Hematopoietic multipotent progenitor cell (in vitro differentiated cells): ENCODE measurements at regions not wholly inside any gene's neighbourhood (a gene's known extent, or its start where the extent isn't known, plus 50 kb on each side); places are given as distances from the start of the nearest gene placed in this dataset.
A peak's percentile ranks its signal among the peaks of the same experiment; 100 is the strongest.
"Not testable (repeated sequence)": the region's sequence is repeated elsewhere in the genome, so short reads cannot be mapped to it uniquely, and the experiment has no call there.

Source experiments
- DNase-seq, 3 donors: peaks; one replicate each; pipeline ENCODE4 v3.0.0-alpha.2; 2011 to 2015; ENCODE audit warnings: low read depth in 2 of 3, low spot score in 2 of 3

DNA sequence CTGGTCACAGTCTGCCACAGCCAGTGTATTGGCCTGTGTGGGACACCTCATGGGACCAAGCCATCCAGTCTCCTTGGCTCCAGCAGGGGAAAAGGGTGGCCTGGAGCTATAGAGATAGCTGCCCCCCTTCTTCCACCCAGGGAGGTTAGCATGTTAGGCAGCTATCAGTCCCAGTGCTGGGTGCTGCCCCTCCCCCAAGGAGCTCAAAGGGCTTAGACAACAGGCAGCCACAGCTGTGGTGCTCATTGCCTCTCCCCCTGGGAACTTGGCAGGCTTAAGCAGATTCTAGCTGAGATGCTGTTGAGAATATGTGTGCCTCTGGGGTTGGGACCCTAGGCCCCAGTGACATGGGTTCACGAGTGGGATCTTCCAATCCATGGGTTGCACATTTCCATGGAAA, 226.0 kb upstream of the PTGER4 start:
- no peak for DNase-seq

DNA sequence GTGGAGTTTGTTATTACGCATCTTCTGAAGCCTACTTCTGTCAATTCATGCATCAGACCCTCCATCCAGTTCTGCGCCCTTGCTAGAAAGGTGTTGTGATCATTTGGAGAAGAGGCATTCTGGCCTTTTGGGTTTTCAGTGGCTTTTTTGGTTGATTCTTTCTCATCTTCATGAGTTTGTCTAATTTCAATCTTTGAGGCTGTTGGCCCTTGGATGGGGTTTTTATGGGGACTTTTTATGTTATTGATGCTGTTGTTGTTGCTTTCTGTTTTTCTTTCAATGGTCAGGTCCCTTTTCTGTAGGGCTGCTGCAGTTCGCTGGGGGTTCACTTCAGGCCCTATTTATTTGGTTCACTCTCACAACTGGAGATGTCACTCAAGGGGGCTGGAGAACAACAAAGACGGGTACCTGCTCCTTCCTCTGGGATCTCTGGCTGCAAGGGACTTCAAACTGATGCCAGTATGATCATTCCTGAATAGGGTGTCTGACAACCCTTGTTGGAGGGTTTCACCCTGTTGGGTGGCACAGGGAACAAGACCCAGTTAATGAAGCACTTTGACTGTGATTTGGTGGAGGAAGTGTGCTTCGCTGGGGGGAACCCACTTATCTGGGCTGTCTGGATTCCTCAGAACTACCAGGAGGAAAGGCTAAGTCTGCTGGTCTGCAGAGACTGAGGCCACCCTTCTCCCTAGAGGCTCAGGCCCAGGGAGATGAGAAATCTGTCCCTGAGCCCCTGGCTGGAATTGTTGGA, 226.7 kb upstream of the PTGER4 start:
- no peak for DNase-seq

DNA sequence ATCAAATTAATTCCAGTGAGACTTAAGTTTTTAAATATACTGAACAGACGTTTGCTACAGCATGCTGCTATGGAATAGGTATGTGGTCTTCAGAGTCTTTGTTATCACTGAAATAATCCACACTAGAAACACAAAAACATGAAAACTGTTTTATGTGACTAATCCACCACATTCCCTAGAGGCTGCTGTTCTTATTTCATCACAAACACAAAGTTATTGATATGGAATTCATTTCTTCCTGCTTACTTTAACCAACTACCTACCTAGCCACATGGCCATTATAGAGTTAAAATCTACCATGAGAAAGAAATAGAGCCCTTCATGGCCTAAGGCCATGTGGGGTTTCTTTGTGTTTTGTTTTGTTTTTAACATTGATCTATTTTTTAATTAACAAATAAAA, 232.3 kb upstream of the PTGER4 start:
- DNase-seq, result no peak

DNA sequence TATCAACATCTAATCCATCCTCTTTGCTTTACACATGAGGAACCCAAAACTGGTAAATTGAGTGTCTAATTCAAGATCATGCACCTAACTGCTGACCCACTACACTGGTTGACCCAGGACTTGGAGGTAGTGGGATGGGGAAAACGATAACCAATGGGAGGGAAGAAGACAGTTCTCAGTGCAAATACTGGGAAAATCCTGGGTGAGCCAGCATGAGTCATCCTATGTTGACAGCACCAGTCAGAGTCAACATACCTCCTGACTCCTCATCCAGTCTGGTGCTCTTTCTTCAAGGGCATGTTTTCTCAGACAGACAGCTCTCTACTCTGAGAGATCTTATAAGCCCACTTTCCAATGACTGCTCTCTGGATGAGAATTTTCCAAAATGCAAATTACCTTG, 232.8 kb upstream of the PTGER4 start:
- DNase-seq, result no peak

DNA sequence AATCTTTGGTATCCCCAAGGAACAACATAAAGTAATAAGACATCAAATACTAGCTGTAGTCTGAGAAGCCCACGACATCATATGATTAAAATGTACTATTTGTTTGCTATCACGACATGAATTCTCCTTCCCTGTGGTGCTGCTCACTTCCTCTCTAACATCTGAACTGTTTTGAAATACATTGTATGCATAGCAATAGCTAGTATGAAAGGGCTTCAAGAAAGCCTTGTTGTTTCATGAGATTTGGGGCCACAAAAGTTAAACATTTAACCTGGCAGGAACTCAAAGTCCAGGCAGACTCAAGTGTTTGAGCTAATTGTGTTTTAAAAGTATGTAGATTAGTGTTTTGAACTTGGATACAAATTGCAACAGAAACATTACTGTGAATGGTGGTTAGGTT, 237.4 kb upstream of the PTGER4 start:
- DNase-seq, result peak in 1 of 3 donors; percentile 56

DNA sequence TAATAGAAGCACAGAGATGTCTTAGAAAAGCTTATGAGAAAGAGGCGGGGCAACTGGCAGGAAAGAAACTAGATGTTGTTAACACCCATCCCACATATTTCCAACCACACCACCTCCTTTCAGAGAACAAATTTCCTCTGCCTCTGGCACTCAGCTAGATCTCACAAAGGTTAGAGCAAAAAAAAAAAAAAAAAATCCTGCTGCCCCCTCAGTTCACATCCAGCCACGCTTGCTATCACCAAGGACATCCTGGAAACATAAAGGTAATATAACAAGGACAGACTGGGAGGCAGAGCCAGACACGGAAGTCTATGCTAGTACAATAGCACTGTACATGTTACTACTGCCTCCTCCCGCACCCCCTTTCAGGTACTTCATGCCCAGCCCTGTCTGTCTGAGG, 238.0 kb upstream of the PTGER4 start:
- peak in 1 of 3 donors; percentile 33 for DNase-seq

DNA sequence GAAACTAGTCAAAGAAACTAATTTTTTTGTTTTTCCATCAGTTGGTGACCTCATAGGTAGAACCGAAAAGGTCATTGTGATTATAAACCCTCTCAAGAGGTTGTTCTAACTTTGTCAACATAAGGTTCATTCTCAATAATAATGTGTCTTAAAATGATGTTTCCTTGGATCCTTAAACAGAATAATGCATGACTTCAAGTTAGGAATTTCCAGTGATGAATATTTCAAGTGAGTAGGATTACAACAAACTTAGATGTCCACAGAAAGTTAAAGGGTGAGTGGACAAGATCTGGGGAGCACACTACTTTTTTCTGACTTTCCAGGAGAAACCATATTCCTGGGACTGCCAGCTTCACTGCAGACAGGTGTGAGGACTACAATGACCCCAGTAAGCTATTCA, 239.0 kb upstream of the PTGER4 start:
- DNase-seq, result no peak

DNA sequence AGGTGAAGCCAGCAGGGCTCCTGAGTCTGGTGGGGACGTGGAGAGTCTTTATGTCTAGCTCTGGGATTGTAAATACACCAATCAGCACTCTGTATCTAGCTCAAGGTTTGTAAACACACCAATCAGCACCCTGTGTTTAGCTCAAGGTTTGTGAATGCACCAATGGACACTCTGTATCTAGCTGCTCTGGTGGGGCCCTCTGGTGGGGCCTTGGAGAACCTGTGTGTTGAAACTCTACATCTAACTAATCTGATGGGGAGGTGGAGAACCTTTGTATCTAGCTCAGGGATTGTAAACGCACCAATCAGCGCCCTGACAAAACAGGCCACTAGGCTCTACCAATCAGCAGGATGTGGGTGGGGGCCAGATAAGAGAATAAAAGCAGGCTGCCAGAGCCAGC, 240.6 kb upstream of the PTGER4 start:
- not testable (repeated sequence) for DNase-seq

DNA sequence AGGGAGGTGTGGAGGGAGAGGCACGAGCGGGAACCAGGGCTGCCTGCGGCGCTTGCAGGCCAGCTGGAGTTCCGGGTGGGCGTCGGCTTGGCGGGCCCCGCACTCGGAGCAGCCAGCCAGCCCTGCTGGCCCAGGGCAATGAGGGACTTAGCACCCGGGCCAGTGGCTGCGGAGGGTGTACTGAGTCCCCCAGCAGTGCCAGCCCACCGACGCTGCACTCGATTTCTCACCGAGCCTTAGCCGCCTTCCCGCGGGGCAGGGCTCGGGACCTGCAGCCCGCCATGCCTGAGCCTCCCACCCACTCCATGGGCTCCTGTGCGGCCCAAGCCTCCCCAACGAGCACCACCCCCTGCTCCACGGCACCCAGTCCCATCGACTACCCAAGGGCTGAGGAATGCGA, 241.1 kb upstream of the PTGER4 start:
- not testable (repeated sequence) for DNase-seq

DNA sequence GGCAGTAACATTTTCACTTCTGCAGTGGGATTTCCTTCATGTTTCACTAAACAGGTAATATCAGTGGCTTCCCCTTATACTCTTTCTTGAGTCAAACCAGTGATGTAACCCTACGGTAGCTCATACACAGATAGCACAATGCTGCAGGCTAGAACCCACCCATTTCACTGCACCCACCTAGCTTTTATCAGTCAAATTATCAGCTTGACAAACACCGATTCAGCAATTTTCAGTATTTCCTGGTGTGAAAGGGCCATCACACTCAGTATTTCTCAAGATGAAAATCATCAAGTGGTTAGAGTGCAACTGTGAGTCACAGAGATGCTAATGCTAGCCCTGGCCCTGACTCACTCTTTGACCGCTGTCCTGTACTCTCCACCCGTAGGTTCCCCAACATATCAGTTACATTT, 242.3 kb upstream of the PTGER4 start:
- DNase-seq, result peak in 2 of 3 donors; percentile 33 to 42

DNA sequence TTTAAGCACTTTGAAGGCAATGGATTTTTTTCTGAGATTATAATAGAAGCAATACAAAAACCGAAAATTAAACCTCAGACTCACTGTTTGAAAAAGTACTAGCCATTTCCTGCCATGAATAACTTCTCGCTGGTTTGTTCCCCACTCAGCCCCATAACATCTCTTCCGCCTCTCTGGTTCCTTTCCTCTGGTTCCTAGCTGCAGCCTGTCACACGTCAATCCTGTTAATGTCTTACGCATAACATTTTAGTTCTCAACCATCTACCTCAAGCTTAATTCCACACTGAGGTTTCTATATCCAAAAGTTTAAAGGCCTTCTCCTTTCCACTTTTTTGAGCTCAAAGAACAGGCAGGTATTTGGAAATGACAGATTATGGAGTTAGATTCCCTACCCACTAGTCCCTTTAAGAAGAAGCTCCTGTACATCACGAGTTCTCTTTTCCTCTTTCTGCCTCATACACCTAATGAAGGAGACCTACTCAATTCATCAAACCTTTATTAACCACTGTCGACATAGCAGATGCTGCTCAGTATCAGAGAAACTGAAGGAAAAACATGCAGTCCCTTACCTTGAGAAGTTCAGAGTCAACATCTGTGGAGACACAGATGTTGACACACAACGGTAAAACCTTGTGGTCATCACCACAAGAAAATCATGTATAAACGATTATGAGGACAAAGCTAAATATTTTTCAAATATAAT, 243.0 kb upstream of the PTGER4 start:
- peak in 1 of 3 donors; percentile 63 for DNase-seq

DNA sequence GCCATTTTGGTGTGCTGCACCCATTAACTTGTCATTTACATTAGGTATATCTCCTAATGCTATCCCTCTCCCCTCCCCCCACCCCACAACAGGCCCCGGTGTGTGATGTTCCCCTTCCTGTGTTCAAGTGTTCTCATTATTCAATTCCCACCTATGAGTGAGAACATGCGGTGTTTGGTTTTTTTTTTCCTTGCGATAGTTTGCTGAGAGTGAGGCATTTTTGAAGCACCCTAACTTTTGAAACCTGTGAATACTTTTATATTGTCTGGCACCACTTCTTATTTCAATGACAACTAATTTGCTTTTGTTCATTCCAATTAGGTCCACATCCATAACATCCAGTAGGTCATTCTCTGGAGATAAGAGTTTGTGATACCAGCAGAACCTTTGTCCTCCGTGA, 244.0 kb upstream of the PTGER4 start:
- DNase-seq, result not testable (repeated sequence)

DNA sequence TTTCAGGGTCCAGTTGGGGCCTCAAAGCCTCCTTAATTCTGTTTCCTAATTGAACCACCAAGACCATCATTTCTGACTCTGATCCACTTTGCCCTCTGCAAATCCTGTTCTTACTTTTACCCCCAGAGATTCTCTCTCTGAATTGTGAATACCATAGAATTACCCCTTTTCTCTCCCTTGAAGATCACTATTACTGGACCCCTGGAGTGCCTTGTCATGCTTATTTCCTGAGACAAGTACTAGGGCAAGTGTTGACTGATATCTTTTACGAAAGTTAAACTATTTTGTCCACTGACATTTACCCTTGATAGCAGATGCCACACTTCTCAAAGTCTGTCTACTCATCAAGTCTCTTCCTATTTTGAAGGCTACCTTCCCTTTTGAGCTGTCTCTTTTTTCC, 246.9 kb upstream of the PTGER4 start:
- DNase-seq, result no peak

DNA sequence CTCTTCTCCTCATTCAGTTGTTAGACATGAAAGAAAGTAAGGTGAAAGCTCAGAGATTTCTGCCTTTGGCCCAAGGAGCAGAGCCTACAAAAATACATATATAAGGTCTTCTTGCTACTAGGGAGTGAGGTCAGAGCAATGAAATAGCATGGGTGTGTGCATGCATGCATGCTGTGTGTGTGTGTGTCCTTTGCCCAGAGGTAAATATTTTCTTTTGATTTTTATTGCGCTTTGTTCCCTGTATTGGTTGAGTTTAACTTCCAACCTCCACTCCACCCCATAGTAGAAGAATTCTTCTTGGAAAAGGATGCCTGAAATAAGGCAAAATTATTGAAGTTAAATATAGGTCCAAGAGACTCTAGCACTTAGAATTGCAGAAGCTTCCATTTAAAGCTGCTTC, 248.0 kb upstream of the PTGER4 start:
- no peak for DNase-seq

DNA sequence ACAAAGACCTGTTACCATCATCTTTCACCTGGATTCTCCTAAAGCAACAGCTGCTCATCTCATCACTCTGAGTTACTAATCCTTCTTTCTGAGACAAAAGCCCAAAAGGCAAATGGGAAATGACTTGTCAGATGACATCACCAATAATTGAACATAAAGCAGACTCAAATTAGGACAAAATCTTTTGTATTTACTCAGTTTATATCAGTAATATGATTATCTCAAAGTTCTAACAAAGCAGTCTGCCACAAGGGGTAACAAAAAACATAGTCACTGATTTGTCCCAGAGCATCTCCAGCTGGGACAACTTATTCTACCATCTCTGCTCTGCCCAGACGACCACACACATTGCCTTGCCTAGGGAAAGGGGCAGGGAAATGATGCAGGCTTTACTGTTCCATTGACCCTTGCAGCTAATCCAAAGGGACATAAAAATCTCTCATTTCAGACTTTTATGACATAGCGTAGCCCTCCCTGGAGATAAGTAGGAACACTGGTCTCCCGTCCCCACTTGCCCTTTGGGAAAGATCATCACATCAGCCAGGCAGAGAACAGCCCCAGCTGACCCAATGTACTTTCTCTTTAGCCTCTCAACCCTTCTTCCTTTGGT, 249.5 kb upstream of the PTGER4 start:
- no peak for DNase-seq

DNA sequence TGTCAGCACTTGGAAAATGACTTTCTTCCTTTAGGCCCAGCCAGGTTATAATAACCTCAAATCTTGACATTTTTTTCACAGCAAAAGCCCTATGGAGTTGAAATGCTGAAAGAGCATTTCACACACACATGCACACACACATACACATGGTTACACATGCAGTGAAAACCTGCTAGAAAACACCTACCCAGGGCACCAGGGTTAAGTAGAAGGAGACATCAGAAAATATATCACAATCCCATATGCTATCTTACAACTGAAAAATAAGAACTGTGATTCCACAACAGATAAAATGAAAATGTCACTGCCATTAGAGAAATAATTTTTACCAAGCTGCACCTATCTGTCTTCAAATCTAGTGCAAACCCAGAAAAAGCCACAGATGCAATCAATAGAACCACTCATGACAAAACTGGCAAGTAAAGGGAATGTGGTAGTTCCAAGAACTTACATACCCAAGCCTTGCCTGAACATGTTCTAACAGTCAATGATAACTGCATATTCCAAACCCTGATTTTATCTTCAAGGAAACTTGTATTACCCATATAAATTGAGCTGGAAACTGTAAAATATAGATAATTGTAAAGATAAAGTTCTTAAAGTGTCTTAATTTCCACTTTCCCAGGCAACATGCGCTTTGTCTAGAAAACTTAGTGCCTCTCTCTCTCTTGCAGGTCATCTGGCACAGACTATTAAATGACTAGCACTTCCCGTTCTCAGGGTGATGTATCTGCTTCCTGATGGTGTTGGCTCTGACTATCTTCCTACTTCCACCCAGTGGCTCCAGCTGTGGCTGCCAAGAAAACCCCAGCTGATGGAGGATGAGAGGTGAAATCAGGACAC, 250.2 kb upstream of the PTGER4 start:
- DNase-seq, result peak in 1 of 3 donors; percentile 67

DNA sequence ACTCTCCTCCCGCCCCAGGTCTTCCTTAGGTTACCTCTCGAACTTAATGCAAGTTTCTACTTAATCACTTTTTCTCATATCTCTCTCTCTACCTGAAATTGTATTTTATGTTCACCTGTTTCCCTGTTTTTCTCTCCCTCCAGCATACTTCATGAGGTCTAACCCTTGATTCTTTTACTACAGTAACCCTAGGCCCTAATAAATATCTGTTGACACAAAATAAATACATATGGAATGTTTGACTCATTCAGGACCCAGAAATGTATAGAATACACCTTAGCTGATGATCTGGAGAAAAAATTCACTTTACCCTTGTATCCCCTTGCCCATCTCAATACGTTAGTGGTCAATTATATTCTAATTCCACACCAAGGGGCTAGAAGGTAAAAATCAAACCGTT, 250.9 kb upstream of the PTGER4 start:
- no peak for DNase-seq

DNA sequence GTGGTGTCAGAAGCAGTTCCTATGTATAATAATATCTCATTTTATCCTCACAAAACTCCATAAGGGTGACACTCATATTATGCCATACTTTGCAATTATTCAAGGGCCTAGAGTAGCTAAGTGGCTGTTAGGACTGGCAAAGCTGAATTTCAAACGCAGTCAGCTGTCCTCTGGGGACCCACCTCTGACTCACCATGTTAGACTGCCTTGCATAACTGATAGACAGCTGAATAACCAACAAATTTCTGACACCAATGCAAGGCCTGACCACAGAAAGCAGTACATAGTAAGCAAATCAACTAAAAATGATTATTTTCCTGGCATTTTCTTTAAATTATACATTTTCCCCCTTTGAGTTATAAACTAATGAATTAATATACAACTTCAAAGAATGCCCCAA, 251.6 kb upstream of the PTGER4 start:
- no peak for DNase-seq

DNA sequence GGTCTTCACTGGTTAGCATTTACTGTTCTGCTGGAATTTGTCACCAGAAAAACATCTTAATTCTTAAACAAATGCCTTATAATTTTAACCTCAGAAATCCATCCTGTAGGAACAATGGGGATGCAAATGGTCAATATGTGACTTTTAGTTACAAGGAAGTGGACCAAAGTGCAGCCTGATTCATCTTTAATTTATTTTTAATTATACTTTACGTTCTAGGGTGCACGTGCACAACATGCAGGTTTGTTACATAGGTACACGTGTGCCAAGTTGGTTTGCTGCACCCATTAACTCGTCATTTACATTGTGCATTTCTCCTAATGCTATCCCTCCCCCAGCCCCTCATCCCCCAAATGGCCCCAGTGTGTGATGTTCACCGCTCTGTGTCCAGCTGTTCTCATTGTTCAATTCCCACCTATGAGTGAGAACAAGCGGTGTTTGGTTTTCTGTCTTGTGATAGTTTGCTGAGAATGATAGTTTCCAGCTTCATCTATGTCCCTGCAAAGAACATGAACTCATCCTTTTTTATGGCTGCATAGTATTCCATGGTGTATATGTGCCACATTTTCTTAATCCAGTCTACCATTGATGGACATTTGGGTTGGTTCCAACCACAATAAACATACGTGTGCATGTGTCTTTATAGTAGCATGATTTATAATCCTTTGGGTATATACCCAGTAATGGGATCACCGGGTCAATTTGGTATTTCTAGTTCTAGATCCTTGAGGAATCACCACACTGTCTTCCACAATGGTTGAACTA, 262.5 kb upstream of the PTGER4 start:
- not testable (repeated sequence) for DNase-seq

DNA sequence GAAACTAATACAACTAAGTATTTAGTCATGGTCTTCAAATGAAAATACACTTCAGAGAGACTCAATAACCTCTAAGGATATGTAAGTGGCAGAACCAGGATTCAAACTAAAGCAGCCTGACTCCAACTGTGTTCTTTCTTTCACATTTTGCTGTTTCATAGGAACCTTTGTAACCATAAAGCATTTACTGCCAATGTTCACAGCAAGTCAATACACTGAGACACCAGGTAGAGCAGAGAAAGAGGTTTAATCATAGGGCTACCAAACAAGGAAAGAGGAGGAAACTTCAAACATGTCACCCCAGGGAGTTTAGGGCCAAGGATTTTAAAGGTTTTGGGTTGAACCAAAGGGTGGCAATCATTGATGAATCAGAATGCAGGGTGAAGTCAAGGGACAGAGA, 263.1 kb upstream of the PTGER4 start:
- no peak for DNase-seq
